ENCODE measurements at regions not wholly inside any gene's neighbourhood (a gene's known extent, or its start where the extent isn't known, plus 50 kb on each side); places are given as distances from the start of the nearest gene placed in this dataset.
"Not testable (repeated sequence)": the region's sequence is repeated elsewhere in the genome, so short reads cannot be mapped to it uniquely, and the experiment has no call there.

DNA sequence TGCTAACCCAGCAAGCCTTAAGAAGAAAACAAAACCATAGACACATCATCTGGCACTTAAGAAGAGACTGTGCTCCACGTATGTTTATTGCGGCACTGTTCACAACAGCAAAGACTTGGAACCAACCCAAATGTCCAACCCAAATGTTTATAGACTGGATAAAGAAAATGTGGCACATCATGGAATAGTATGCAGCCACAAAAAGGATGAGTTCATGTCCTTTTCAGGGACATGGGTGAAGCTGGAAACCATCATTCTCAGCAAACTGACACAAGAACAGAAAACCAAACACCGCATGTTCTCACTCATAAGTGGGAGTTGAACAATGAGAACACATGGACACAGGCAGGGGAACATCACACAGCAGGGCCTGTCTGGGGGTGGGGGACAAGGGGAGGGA lies 76.5 kb upstream of the PLEKHG1 start:
- H3K27me3 ChIP-seq (replicated peaks in 1 of 4; ENCODE audit: control insufficient read depth in 3 of 4, extremely low read depth in 1 of 4, insufficient read depth in 3 of 4, low read length in 3 of 4); H3K23me2 ChIP-seq (ENCODE audit: low read depth, low read length); H3K79me2 ChIP-seq (ENCODE audit: control insufficient read depth in 1 of 2, insufficient read depth in 2 of 2, low read length in 2 of 2); H3K4me3 ChIP-seq (ENCODE audit: extremely low read depth in 1 of 4, insufficient read depth in 2 of 4, low read depth in 3 of 4, low read length in 4 of 4); H2BK15ac ChIP-seq (ENCODE audit: low read length); H3K56ac ChIP-seq (replicated peaks; ENCODE audit: insufficient read length, low read depth, low read length); H2AFZ ChIP-seq (ENCODE audit: low read length); H3K14ac ChIP-seq (ENCODE audit: insufficient read length); H2AK5ac ChIP-seq (ENCODE audit: low read depth, low read length); H3K23ac ChIP-seq (ENCODE audit: insufficient read length); POLR2A ChIA-PET (ENCODE audit: partially characterized antibody); H4K8ac ChIP-seq (ENCODE audit: extremely low read depth, insufficient read depth, low read length); FAIRE-seq; H3K4ac ChIP-seq (replicated peaks; ENCODE audit: insufficient read length, low read depth, low read length); H3K4me1 ChIP-seq (replicated peaks in 1 of 4; ENCODE audit: control insufficient read depth in 3 of 4, insufficient read depth in 4 of 4, low read length in 3 of 4); H3K27ac ChIP-seq (ENCODE audit: low read depth, low read length); H3K36me3 ChIP-seq (ENCODE audit: control insufficient read depth in 2 of 4, insufficient read depth in 4 of 4, low read length in 3 of 4); H4K20me1 ChIP-seq (replicated peaks in 1 of 2; ENCODE audit: control insufficient read depth in 1 of 2, insufficient read depth in 2 of 2, low read length in 2 of 2); H2BK20ac ChIP-seq (ENCODE audit: low read length); H3K18ac ChIP-seq (ENCODE audit: extremely low read depth, low read length); DNase-seq (ENCODE audit: low read depth in 1 of 2, low spot score in 2 of 2); H2BK5ac ChIP-seq (ENCODE audit: low read depth, low read length); H3K79me1 ChIP-seq (ENCODE audit: low read depth, low read length); H4K5ac ChIP-seq (ENCODE audit: insufficient read length, low read depth, low read length); H4K91ac ChIP-seq (replicated peaks; ENCODE audit: insufficient read length, low read length); H2BK12ac ChIP-seq (ENCODE audit: low read depth, low read length); H3K9ac ChIP-seq (replicated peaks in 1 of 4; ENCODE audit: extremely low read depth in 1 of 4, low read depth in 3 of 4, low read length in 3 of 4); H2BK120ac ChIP-seq (replicated peaks; ENCODE audit: low read depth, low read length); CTCF ChIA-PET (ENCODE audit: partially characterized antibody); H3K4me2 ChIP-seq (ENCODE audit: insufficient read depth in 1 of 2, low read depth in 2 of 2, low read length in 2 of 2): not testable (repeated sequence)
- peaks cover 5 to 11% of the 10 kb centered on the region in 2 experiments for H3K9me3 ChIP-seq (ENCODE audit: insufficient read depth in 2 of 2, low read depth in 1 of 2, low read length in 1 of 2)
- WGBS, 2 experiments (ENCODE audit: extremely low coverage in 1 of 2, insufficient coverage in 1 of 2, insufficient read length in 1 of 2, insufficient replicate concordance in 2 of 2, low coverage in 1 of 2, low lambda C conversion rate in 2 of 2, missing lambda C conversion rate in 1 of 2): 96% methylated on average over 3 of the region's 3 CpGs; no CpG with 5 or more reads in 1 of the 2 experiments

Measured in H1 (cell line).